HT-29 (cell line): ENCODE measurements at regions not wholly inside any gene's neighbourhood (a gene's known extent, or its start where the extent isn't known, plus 50 kb on each side); places are given as distances from the start of the nearest gene placed in this dataset.

Experiments used
- DNase-seq: peaks from one replicate; pipeline ENCODE4 v3.0.0-alpha.2; 2015; ENCODE audit warnings: low spot score

- no peak for DNase-seq
These were observed 412.8 kb downstream of the SLITRK6 start for GRCh38 chr13:85386424-85386823.

- no peak for DNase-seq
These were observed 415.9 kb downstream of the SLITRK6 start for GRCh38 chr13:85383291-85383690.

- no peak for DNase-seq
These were observed 418.1 kb downstream of the SLITRK6 start for GRCh38 chr13:85381082-85381481.

GRCh38 chr13:85379991-85380390 is 419.2 kb downstream of the SLITRK6 start:
- DNase-seq = no peak

- DNase-seq = no peak
These were observed 419.8 kb downstream of the SLITRK6 start for GRCh38 chr13:85379433-85379832.

GRCh38 chr13:85377783-85378182 is 421.4 kb downstream of the SLITRK6 start:
- DNase-seq = peak; percentile 31

GRCh38 chr13:85373322-85373721 is 425.9 kb downstream of the SLITRK6 start:
- DNase-seq = no peak

- no peak for DNase-seq
These were observed 428.0 kb downstream of the SLITRK6 start for GRCh38 chr13:85371254-85371653.

GRCh38 chr13:85368686-85369085 is 430.5 kb downstream of the SLITRK6 start:
- DNase-seq = no peak

- DNase-seq = no peak
These were observed 431.3 kb downstream of the SLITRK6 start for GRCh38 chr13:85367887-85368286.

- no peak for DNase-seq
These were observed 432.3 kb downstream of the SLITRK6 start for GRCh38 chr13:85366759-85367417.

- no peak for DNase-seq
These were observed 435.7 kb downstream of the SLITRK6 start for GRCh38 chr13:85363504-85363903.

- no peak for DNase-seq
These were observed 436.2 kb downstream of the SLITRK6 start for GRCh38 chr13:85362980-85363379.

GRCh38 chr13:85347251-85347650 is 452.0 kb downstream of the SLITRK6 start:
- peak; percentile 82 for DNase-seq

GRCh38 chr13:85334187-85334586 is 465.0 kb downstream of the SLITRK6 start:
- no peak for DNase-seq

GRCh38 chr13:85333506-85334020 is 465.7 kb downstream of the SLITRK6 start:
- no peak for DNase-seq

- no peak for DNase-seq
These were observed 466.6 kb downstream of the SLITRK6 start for GRCh38 chr13:85332615-85333014.

GRCh38 chr13:85321734-85322133 is 477.5 kb downstream of the SLITRK6 start:
- no peak for DNase-seq

- no peak for DNase-seq
These were observed 481.4 kb downstream of the SLITRK6 start for GRCh38 chr13:85317781-85318180.

GRCh38 chr13:85316506-85317025 is 482.7 kb downstream of the SLITRK6 start:
- DNase-seq = no peak

GRCh38 chr13:85314686-85315085 is 484.5 kb downstream of the SLITRK6 start:
- peak; percentile 30 for DNase-seq

GRCh38 chr13:85313761-85314503 is 485.3 kb downstream of the SLITRK6 start:
- peak; percentile 83 for DNase-seq

GRCh38 chr13:85312071-85312470 is 487.1 kb downstream of the SLITRK6 start:
- no peak for DNase-seq
